ENCODE measurements at regions not wholly inside any gene's neighbourhood (a gene's known extent, or its start where the extent isn't known, plus 50 kb on each side); places are given as distances from the start of the nearest gene placed in this dataset.

DNA sequence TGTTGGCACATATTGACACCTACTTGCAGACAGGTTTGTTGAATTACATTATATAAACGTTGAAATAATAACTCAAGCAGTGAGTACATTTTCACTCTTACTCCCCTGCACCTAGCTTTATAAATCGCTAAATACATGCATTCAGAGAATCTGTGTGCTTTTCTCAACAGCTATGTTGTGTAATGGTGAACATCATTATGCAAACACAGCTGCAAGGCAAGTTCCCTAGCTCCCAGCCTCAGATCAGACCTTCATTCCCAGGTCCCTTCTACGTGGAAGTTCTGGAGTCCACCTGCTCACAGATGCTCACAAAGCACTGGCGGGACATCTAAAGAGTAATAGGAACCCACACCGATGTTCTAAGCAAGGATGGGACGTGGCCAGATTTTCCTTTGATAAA, 86.8 kb upstream of the PEG3 start:
- TF ChIP-seq POLR2AphosphoS5 (IDR thresholded peaks at IDR 0.05) = no peak
- TF ChIP-seq POLR2A (IDR thresholded peaks at IDR 0.05) = no peak
- TF ChIP-seq, protein P1, sequence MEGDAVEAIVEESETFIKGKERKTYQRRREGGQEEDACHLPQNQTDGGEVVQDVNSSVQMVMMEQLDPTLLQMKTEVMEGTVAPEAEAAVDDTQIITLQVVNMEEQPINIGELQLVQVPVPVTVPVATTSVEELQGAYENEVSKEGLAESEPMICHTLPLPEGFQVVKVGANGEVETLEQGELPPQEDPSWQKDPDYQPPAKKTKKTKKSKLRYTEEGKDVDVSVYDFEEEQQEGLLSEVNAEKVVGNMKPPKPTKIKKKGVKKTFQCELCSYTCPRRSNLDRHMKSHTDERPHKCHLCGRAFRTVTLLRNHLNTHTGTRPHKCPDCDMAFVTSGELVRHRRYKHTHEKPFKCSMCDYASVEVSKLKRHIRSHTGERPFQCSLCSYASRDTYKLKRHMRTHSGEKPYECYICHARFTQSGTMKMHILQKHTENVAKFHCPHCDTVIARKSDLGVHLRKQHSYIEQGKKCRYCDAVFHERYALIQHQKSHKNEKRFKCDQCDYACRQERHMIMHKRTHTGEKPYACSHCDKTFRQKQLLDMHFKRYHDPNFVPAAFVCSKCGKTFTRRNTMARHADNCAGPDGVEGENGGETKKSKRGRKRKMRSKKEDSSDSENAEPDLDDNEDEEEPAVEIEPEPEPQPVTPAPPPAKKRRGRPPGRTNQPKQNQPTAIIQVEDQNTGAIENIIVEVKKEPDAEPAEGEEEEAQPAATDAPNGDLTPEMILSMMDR (IDR thresholded peaks at IDR 0.05 in 8 of 11, conservative IDR thresholded peaks at IDR 0.05 in 3 of 11) = no peak

Data from spleen (tissue), 7 donors.